NT2/D1 (cell line): ENCODE measurements at regions not wholly inside any gene's neighbourhood (a gene's known extent, or its start where the extent isn't known, plus 50 kb on each side); places are given as distances from the start of the nearest gene placed in this dataset.

ENCODE experiments used
- SUZ12 ChIP-seq: IDR thresholded peaks from 2 replicates; pipeline ENCODE4 v1.6.1; 2011; ENCODE audit not compliant: insufficient read length, insufficient read depth; ENCODE audit errors: extremely low read depth
- ZNF274 ChIP-seq: IDR thresholded peaks from 2 replicates; pipeline ENCODE4 v1.6.1; 2011; ENCODE audit warnings: mild to moderate bottlenecking, low read depth, low read length

DNA sequence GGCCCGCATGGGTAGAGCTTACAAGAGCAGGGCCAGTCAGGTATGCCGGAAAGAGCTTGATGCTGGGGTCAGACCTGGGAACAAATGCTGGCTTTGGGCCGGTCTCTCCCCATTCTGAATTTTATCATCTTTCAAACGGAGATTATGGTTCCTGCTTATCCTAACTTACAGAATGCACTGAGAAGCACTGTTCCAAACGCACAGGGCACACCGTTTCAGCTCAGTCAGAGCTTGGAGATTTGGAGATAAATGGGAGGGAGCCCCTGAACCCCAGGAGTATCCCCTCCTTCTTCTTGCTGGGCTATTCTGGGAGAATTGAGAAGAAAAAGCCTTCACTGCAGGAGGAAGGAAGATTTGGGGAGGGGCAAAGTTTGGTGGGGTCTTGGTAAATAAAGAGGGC, 169.4 kb downstream of the DDX1 start:
- no peak for TF ChIP-seq SUZ12
- no peak for TF ChIP-seq ZNF274
